DMS53 treated with DMSO at 0.1 percent for 48 hours (cell line): ENCODE measurements at regions not wholly inside any gene's neighbourhood (a gene's known extent, or its start where the extent isn't known, plus 50 kb on each side); places are given as distances from the start of the nearest gene placed in this dataset.

ENCODE experiments used
- DNase-seq: peaks from one replicate; lab custom pipeline; 2025; ENCODE audit not compliant: unreplicated experiment; lab: John Stamatoyannopoulos, UW

- DNase-seq = no peak
Measured at GRCh38 chr6:22804620-22805261, 235.4 kb downstream of the HDGFL1 start.

GRCh38 chr6:22807261-22807660 lies 237.9 kb downstream of the HDGFL1 start:
- no peak for DNase-seq

GRCh38 chr6:22807818-22808217 lies 238.5 kb downstream of the HDGFL1 start:
- no peak for DNase-seq

- no peak for DNase-seq
Measured at GRCh38 chr6:22808466-22808865, 239.1 kb downstream of the HDGFL1 start.

- no peak for DNase-seq
Measured at GRCh38 chr6:22809370-22809769, 240.0 kb downstream of the HDGFL1 start.

- no peak for DNase-seq
Measured at GRCh38 chr6:22819209-22819608, 249.8 kb downstream of the HDGFL1 start.

GRCh38 chr6:22821664-22822320 lies 252.4 kb downstream of the HDGFL1 start:
- DNase-seq = no peak

- no peak for DNase-seq
Measured at GRCh38 chr6:22825210-22825609, 255.8 kb downstream of the HDGFL1 start.

- peak; percentile 25 for DNase-seq
Measured at GRCh38 chr6:22826961-22827360, 257.6 kb downstream of the HDGFL1 start.

- DNase-seq = no peak
Measured at GRCh38 chr6:22827760-22828159, 258.4 kb downstream of the HDGFL1 start.

- DNase-seq = peak; percentile 82
Measured at GRCh38 chr6:22828179-22829062, 259.1 kb downstream of the HDGFL1 start.

- peak; percentile 7 for DNase-seq
Measured at GRCh38 chr6:22829070-22829469, 259.7 kb downstream of the HDGFL1 start.

GRCh38 chr6:22830463-22830862 lies 261.1 kb downstream of the HDGFL1 start:
- DNase-seq = no peak

- no peak for DNase-seq
Measured at GRCh38 chr6:22833191-22833590, 263.8 kb downstream of the HDGFL1 start.

- peak; percentile 5 for DNase-seq
Measured at GRCh38 chr6:22838345-22838744, 269.0 kb downstream of the HDGFL1 start.

GRCh38 chr6:22845467-22845866 lies 276.1 kb downstream of the HDGFL1 start:
- no peak for DNase-seq

- no peak for DNase-seq
Measured at GRCh38 chr6:22848121-22848520, 278.8 kb downstream of the HDGFL1 start.

GRCh38 chr6:22849921-22850320 lies 280.6 kb downstream of the HDGFL1 start:
- no peak for DNase-seq

- DNase-seq = no peak
Measured at GRCh38 chr6:22852101-22852500, 282.7 kb downstream of the HDGFL1 start.

- DNase-seq = no peak
Measured at GRCh38 chr6:22873513-22874136, 304.3 kb downstream of the HDGFL1 start.

GRCh38 chr6:22875845-22876244 lies 306.5 kb downstream of the HDGFL1 start:
- DNase-seq = no peak
